ENCODE measurements at regions not wholly inside any gene's neighbourhood (a gene's known extent, or its start where the extent isn't known, plus 50 kb on each side); places are given as distances from the start of the nearest gene placed in this dataset.

DNA sequence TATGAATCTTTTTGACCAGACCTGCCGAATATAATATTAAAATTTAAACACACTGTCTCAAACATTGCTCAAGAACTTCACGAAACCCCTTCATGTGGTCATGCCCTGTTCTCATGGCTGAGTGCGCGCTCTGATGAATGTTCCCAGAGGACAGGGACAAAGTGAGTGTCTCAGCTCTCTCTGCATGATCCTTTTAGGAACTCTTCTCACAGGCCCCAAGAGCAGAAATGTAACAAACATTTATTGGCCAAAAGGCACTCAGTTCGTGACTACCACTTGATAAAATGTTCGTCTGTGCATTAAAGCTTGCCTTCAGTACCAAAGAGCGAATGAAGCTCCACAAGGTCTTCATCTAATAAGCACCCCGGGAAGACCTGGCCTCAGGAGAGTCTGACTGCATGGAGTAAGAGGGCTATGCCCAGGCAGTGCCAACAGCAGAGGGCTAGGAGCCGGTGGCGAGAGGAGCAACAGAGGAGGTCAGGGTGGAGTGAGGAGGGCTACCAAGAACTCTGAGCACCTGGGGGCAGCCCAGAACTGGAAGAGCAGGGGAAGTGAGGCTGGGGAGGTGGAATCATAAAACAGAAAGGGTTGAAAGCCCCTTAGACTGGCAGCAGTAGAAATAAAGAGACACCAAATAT, 171.1 kb downstream of the RHOU start:
- Mint-ChIP-seq H3K36me3 (no peaks in the 10 kb centered on the region), H3K9me3 (no peaks in the 10 kb centered on the region), H3K27me3 (ENCODE audit: low read depth in 2 of 2) (no peaks in the 10 kb centered on the region), H3K4me3 (no peak overlapping the region), H3K4me1 (no peaks in the 10 kb centered on the region), H3K27ac (no peak overlapping the region)
- 91% methylated on average over 10 of the region's 10 CpGs for WGBS (ENCODE audit: insufficient coverage)
- Histone ChIP-seq H3K27ac (ENCODE audit: low read length) (no peak overlapping the region), H3K36me3 (ENCODE audit: control insufficient read depth, insufficient read depth, low read length) (no peaks in the 10 kb centered on the region), H3K4me3 (ENCODE audit: low read length) (no peak overlapping the region), H3K4me1 (ENCODE audit: control insufficient read depth, insufficient read depth, low read length) (no peaks in the 10 kb centered on the region), H3K9me3 (ENCODE audit: control insufficient read depth, insufficient read depth, low read length) (no peaks in the 10 kb centered on the region), H3K27me3 (ENCODE audit: control insufficient read depth, insufficient read depth, low read length) (no peaks in the 10 kb centered on the region)
- ATAC-seq (no peak), DNase-seq (no peak)
- intact Hi-C loops (cut with micrococcal nuclease) = no loop called here
- TF ChIP-seq, protein P1, sequence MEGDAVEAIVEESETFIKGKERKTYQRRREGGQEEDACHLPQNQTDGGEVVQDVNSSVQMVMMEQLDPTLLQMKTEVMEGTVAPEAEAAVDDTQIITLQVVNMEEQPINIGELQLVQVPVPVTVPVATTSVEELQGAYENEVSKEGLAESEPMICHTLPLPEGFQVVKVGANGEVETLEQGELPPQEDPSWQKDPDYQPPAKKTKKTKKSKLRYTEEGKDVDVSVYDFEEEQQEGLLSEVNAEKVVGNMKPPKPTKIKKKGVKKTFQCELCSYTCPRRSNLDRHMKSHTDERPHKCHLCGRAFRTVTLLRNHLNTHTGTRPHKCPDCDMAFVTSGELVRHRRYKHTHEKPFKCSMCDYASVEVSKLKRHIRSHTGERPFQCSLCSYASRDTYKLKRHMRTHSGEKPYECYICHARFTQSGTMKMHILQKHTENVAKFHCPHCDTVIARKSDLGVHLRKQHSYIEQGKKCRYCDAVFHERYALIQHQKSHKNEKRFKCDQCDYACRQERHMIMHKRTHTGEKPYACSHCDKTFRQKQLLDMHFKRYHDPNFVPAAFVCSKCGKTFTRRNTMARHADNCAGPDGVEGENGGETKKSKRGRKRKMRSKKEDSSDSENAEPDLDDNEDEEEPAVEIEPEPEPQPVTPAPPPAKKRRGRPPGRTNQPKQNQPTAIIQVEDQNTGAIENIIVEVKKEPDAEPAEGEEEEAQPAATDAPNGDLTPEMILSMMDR (IDR thresholded peaks at IDR 0.05) = no peak

DNA sequence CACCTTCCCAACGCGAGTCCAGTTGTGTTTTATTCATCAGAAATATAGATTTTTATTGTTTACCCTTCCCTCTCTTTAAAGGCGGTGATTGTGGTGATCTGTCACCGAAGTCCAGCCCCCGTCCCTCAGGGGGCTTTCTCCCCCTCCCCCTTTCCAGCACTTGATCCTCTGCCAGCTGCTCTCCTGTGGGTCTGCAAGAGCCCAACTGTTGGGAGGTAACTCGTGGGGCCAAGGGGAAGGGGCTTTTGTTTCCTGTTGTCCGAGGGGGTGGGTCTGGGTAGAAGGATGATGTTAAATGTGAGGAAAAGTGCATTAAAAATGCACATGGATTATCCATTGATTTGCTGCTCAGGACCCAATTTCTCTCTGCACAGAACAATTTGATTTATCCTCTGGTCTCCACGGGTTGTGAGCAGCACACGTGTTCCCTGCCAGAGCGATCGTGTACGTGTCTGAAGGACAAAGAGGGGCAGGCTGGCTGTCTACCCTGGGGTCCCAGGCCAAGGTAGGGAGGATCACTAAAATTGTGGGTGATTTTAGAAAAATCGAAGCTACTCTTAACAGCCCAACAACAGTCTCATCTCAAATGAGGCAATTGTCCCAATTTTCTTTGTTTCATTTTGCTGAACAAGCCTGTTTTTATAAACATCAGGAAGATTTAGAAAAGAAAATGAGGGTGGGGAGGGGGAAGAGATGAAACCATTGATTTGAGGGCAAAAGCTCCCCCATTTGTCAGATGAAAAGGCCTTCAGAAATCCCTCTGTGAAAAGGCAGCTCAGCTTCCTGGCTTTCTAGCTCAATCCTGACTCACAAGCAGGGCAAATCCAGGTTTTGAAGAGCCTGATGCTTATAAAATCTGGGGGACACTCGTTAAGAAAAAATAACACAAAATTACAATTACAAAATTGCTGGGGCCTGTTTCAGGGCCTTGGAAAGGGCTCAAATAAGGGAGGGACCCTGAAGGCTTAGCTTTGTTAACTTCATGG, 176.2 kb downstream of the RHOU start:
- Mint-ChIP-seq H3K4me1 (no peaks in the 10 kb centered on the region), H3K9me3 (peaks cover 0 to 2% of the 10 kb centered on the region in 2 donors), H3K4me3 (no peak overlapping the region), H3K36me3 (no peaks in the 10 kb centered on the region), H3K27me3 (ENCODE audit: low read depth in 2 of 2) (no peaks in the 10 kb centered on the region), H3K27ac (no peak overlapping the region)
- no peaks in the 10 kb centered on the region for H3K27me3 ChIP-seq (ENCODE audit: control insufficient read depth, insufficient read depth, low read length)
- H3K9me3 ChIP-seq (ENCODE audit: control insufficient read depth, insufficient read depth, low read length) = no peaks in the 10 kb centered on the region
- TF ChIP-seq, protein P1 (IDR thresholded peaks at IDR 0.05) = no peak
- ATAC-seq = no peak
- H3K4me3 ChIP-seq (ENCODE audit: low read length) = no peak overlapping the region
- DNase-seq = no peak
- no peaks in the 10 kb centered on the region for H3K36me3 ChIP-seq (ENCODE audit: control insufficient read depth, insufficient read depth, low read length)
- 90% methylated on average over 11 of the region's 14 CpGs for WGBS (ENCODE audit: insufficient coverage)
- intact Hi-C loops (cut with micrococcal nuclease) = no loop called here
- H3K27ac ChIP-seq (ENCODE audit: low read length) = no peak overlapping the region
- no peaks in the 10 kb centered on the region for H3K4me1 ChIP-seq (ENCODE audit: control insufficient read depth, insufficient read depth, low read length)

DNA sequence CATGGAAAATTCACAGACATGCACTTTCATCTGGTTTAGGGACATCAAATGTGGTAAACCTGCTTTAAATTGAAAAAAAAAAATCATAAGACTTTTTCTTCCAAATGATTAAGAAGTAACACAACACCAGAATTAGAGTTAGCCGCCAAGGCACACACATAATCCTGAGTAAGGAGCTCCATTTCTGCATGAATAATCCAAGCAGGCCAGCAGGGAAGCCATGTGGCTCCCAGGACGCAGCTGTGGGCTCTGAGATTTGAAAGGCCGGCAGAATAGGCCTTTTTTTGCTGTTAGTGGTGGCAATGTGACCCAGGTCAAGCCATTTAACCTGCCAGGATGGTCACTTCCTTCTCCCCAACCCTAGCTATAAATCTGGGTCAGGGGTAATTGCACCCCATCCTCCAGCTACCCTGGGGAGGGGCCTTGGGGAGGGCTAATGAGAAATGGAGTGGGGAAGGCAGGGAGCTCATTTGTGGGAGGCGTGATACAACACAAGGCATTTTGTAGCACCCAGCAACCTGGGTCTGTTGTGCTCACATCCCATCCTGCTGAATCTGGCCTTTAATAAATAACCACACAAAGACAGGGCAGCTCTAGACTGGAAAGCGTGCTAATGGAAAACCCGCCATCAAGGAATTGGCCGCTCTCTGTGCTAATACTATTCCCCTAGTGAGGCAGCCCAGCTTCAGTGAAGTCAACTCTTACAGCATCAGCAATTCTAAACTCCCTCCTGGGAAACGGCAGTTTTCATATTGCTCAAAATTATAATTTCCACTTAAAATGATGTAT, 178.5 kb downstream of the RHOU start:
- Histone ChIP-seq H3K36me3 (ENCODE audit: control insufficient read depth, insufficient read depth, low read length) (no peaks in the 10 kb centered on the region), H3K4me1 (ENCODE audit: control insufficient read depth, insufficient read depth, low read length) (no peaks in the 10 kb centered on the region), H3K27me3 (ENCODE audit: control insufficient read depth, insufficient read depth, low read length) (no peaks in the 10 kb centered on the region), H3K27ac (ENCODE audit: low read length) (no peak overlapping the region), H3K9me3 (ENCODE audit: control insufficient read depth, insufficient read depth, low read length) (no peaks in the 10 kb centered on the region), H3K4me3 (ENCODE audit: low read length) (no peak overlapping the region)
- TF ChIP-seq, protein P1 (IDR thresholded peaks at IDR 0.05) = no peak
- intact Hi-C loops (cut with micrococcal nuclease) = no loop called here
- H3K27ac Mint-ChIP-seq = no peak overlapping the region
- no peaks in the 10 kb centered on the region for H3K36me3 Mint-ChIP-seq
- H3K27me3 Mint-ChIP-seq (ENCODE audit: low read depth in 2 of 2) = no peaks in the 10 kb centered on the region
- 87% methylated on average over 7 of the region's 8 CpGs for WGBS (ENCODE audit: insufficient coverage)
- ATAC-seq (no peak), DNase-seq (no peak)
- H3K4me3 Mint-ChIP-seq = no peak overlapping the region
- H3K4me1 Mint-ChIP-seq = peaks cover 2% of the 10 kb centered on the region in 2 donors
- peaks cover 0 to 2% of the 10 kb centered on the region in 2 donors for H3K9me3 Mint-ChIP-seq
